ENCODE measurements at regions not wholly inside any gene's neighbourhood (a gene's known extent, or its start where the extent isn't known, plus 50 kb on each side); places are given as distances from the start of the nearest gene placed in this dataset.

- DNase-seq, result no peak
These were observed 480.7 kb downstream of the MRPL39 start for GRCh38 chr21:25126564-25126963.

- DNase-seq, result no peak
These were observed 488.6 kb downstream of the MRPL39 start for GRCh38 chr21:25118648-25119047.

- DNase-seq, result no peak
These were observed 492.3 kb downstream of the MRPL39 start for GRCh38 chr21:25115021-25115420.

GRCh38 chr21:25107708-25108107, 499.6 kb downstream of the MRPL39 start:
- DNase-seq, result no peak

GRCh38 chr21:25103500-25104207, 503.6 kb downstream of the MRPL39 start:
- no peak for DNase-seq

GRCh38 chr21:25097648-25098047, 509.6 kb downstream of the MRPL39 start:
- DNase-seq, result no peak

GRCh38 chr21:25094695-25095094, 512.6 kb downstream of the MRPL39 start:
- DNase-seq, result no peak

- no peak for DNase-seq
These were observed 514.8 kb downstream of the MRPL39 start for GRCh38 chr21:25092441-25093011.

- DNase-seq, result no peak
These were observed 526.2 kb downstream of the MRPL39 start for GRCh38 chr21:25081096-25081495.

GRCh38 chr21:25080661-25081060, 526.6 kb downstream of the MRPL39 start:
- DNase-seq, result no peak

- DNase-seq, result no peak
These were observed 527.1 kb downstream of the MRPL39 start for GRCh38 chr21:25080141-25080540.

GRCh38 chr21:25079053-25079452, 528.2 kb downstream of the MRPL39 start:
- no peak for DNase-seq

- no peak for DNase-seq
These were observed 545.2 kb downstream of the MRPL39 start for GRCh38 chr21:25062061-25062460.

GRCh38 chr21:25054689-25055088, 552.6 kb downstream of the MRPL39 start:
- no peak for DNase-seq

GRCh38 chr21:25039461-25040380, 567.6 kb downstream of the MRPL39 start:
- peak; percentile 75 for DNase-seq

GRCh38 chr21:25036775-25037174, 570.5 kb downstream of the MRPL39 start:
- no peak for DNase-seq

- no peak for DNase-seq
These were observed 575.5 kb downstream of the MRPL39 start for GRCh38 chr21:25031750-25032149.

- no peak for DNase-seq
These were observed 577.7 kb downstream of the MRPL39 start for GRCh38 chr21:25029580-25029979.

GRCh38 chr21:25025596-25025995, 581.7 kb downstream of the MRPL39 start:
- DNase-seq, result no peak

GRCh38 chr21:25024639-25025038, 582.6 kb downstream of the MRPL39 start:
- no peak for DNase-seq

- no peak for DNase-seq
These were observed 601.9 kb downstream of the MRPL39 start for GRCh38 chr21:25005388-25005787.

- no peak for DNase-seq
These were observed 604.6 kb downstream of the MRPL39 start for GRCh38 chr21:25002676-25003075.

GRCh38 chr21:24995216-24995615, 612.1 kb downstream of the MRPL39 start:
- no peak for DNase-seq

GRCh38 chr21:24994717-24995116, 612.6 kb downstream of the MRPL39 start:
- DNase-seq, result no peak
